ENCODE measurements at regions not wholly inside any gene's neighbourhood (a gene's known extent, or its start where the extent isn't known, plus 50 kb on each side); places are given as distances from the start of the nearest gene placed in this dataset.

- no peaks in the 10 kb centered on the region for H3K27me3 Mint-ChIP-seq (ENCODE audit: insufficient read depth, unreplicated experiment)
- DNase-seq (ENCODE audit: unreplicated experiment), result no peak
- H3K4me1 Mint-ChIP-seq (ENCODE audit: insufficient read depth, unreplicated experiment), result no peaks in the 10 kb centered on the region
- intact Hi-C loops (cut with micrococcal nuclease), result no loop called here
- peaks cover 20% of the 10 kb centered on the region for H3K9me3 Mint-ChIP-seq (ENCODE audit: unreplicated experiment)
- no peaks in the 10 kb centered on the region for H3K36me3 Mint-ChIP-seq (ENCODE audit: insufficient read depth, unreplicated experiment)
- ChIA-PET CTCF (no interaction called here), POLR2A (no interaction called here)
- no peak for TF ChIP-seq CTCF (IDR thresholded peaks at IDR 0.05; ENCODE audit: unreplicated experiment)
- H3K4me3 Mint-ChIP-seq (ENCODE audit: unreplicated experiment), result no peak overlapping the region
- no peak overlapping the region for H3K27ac Mint-ChIP-seq (ENCODE audit: low read depth, unreplicated experiment)
- BruUV-seq (replicated peaks), result no TSS peak
Measured at GRCh38 chr1:4512636-4513035, 141.8 kb upstream of the AJAP1 start.

- CTCF ChIA-PET, result no interaction called here
- POLR2A ChIA-PET, result interaction anchor here (0.6 kb wide), 1 partner anchor 40 kb away, joined by 3 read pairs; no protein-coding TSS in a partner anchor
- H3K4me1 Mint-ChIP-seq (ENCODE audit: insufficient read depth, unreplicated experiment), result no peaks in the 10 kb centered on the region
Measured at GRCh38 chr1:4513685-4514084, 140.7 kb upstream of the AJAP1 start.

GRCh38 chr1:4515727-4516289 lies 138.6 kb upstream of the AJAP1 start:
- Mint-ChIP-seq H3K4me3 (ENCODE audit: unreplicated experiment) (no peak overlapping the region), H3K9me3 (ENCODE audit: unreplicated experiment) (peaks cover 42% of the 10 kb centered on the region), H3K36me3 (ENCODE audit: insufficient read depth, unreplicated experiment) (no peaks in the 10 kb centered on the region), H3K4me1 (ENCODE audit: insufficient read depth, unreplicated experiment) (no peaks in the 10 kb centered on the region), H3K27ac (ENCODE audit: low read depth, unreplicated experiment) (no peak overlapping the region), H3K27me3 (ENCODE audit: insufficient read depth, unreplicated experiment) (no peaks in the 10 kb centered on the region)
- CTCF ChIA-PET, result no interaction called here
- intact Hi-C loops (cut with micrococcal nuclease), result no loop called here
- no peak for DNase-seq (ENCODE audit: unreplicated experiment)
- POLR2A ChIA-PET, result no interaction called here
- no peak for TF ChIP-seq CTCF (IDR thresholded peaks at IDR 0.05; ENCODE audit: unreplicated experiment)
- BruUV-seq (replicated peaks), result no TSS peak

More at GRCh38 chr1:4513685-4514084, 140.7 kb upstream of the AJAP1 start:
- no peaks in the 10 kb centered on the region for H3K36me3 Mint-ChIP-seq (ENCODE audit: insufficient read depth, unreplicated experiment)
- no peak overlapping the region for H3K4me3 Mint-ChIP-seq (ENCODE audit: unreplicated experiment)
- no peaks in the 10 kb centered on the region for H3K27me3 Mint-ChIP-seq (ENCODE audit: insufficient read depth, unreplicated experiment)
- intact Hi-C loops (cut with micrococcal nuclease), result no loop called here
- no peak for TF ChIP-seq CTCF (IDR thresholded peaks at IDR 0.05; ENCODE audit: unreplicated experiment)
- peaks cover 29% of the 10 kb centered on the region for H3K9me3 Mint-ChIP-seq (ENCODE audit: unreplicated experiment)
- BruUV-seq (replicated peaks), result no TSS peak
- no peak for DNase-seq (ENCODE audit: unreplicated experiment)
- H3K27ac Mint-ChIP-seq (ENCODE audit: low read depth, unreplicated experiment), result no peak overlapping the region

GRCh38 chr1:4516596-4516995 lies 137.8 kb upstream of the AJAP1 start:
- H3K9me3 Mint-ChIP-seq (ENCODE audit: unreplicated experiment), result peaks cover 48% of the 10 kb centered on the region
- H3K4me3 Mint-ChIP-seq (ENCODE audit: unreplicated experiment), result no peak overlapping the region
- no peak for DNase-seq (ENCODE audit: unreplicated experiment)
- ChIA-PET POLR2A (no interaction called here), CTCF (no interaction called here)
- no peaks in the 10 kb centered on the region for H3K4me1 Mint-ChIP-seq (ENCODE audit: insufficient read depth, unreplicated experiment)
- TF ChIP-seq CTCF (IDR thresholded peaks at IDR 0.05; ENCODE audit: unreplicated experiment), result no peak
- H3K36me3 Mint-ChIP-seq (ENCODE audit: insufficient read depth, unreplicated experiment), result no peaks in the 10 kb centered on the region
- intact Hi-C loops (cut with micrococcal nuclease), result no loop called here
- no TSS peak for BruUV-seq (replicated peaks)
- no peak overlapping the region for H3K27ac Mint-ChIP-seq (ENCODE audit: low read depth, unreplicated experiment)
- no peaks in the 10 kb centered on the region for H3K27me3 Mint-ChIP-seq (ENCODE audit: insufficient read depth, unreplicated experiment)

Measured in MCF 10A (cell line).